HEK293T (cell line): ENCODE measurements at regions not wholly inside any gene's neighbourhood (a gene's known extent, or its start where the extent isn't known, plus 50 kb on each side); places are given as distances from the start of the nearest gene placed in this dataset.

Experiments used
- ELF4 ChIP-seq: fragments of 450-650 bp; IDR thresholded peaks from 2 replicates; pipeline ENCODE4 v1.6.1; 2017; ENCODE audit warnings: antibody characterized with exemption
- FOXA1 ChIP-seq: fragments of 450-650 bp; IDR thresholded peaks from 2 replicates; pipeline ENCODE4 v1.6.1; 2016; ENCODE audit warnings: mild to moderate bottlenecking
- SP1 ChIP-seq: fragments of 450-650 bp; IDR thresholded peaks from 2 replicates; pipeline ENCODE4 v1.6.1; 2017

DNA sequence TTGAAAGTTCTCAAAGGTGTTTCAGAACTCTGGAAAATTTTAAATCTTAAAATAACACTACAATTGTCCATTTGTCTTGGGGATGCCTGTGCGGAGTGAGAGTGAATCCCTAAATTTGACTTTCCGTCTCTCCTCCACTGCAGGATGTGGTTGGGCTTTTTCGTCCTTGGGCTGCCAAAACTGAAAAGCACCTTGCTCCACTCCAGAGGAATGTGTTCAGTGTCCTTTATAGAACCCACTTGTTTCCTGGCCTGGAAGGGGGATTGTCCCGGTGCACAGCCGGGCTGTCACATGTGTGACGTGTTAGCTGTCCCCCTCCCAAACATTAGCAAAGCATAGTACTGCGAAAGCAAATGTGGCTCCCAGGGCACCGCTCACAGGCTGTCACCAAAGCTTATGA is 69.6 kb upstream of the ATP10A start:
- TF ChIP-seq SP1 (no peak), ELF4 (no peak), FOXA1 (no peak)
